GM23338 (cell line): ENCODE measurements at regions not wholly inside any gene's neighbourhood (a gene's known extent, or its start where the extent isn't known, plus 50 kb on each side); places are given as distances from the start of the nearest gene placed in this dataset.

Experiments
- ATAC-seq: fragments of 200-7000 bp; cut with Tn5 transposase; 3 replicates; pipeline ENCODE4 v1.9.1; 2020
- DNase-seq: peaks from one replicate; pipeline ENCODE4 v3.0.0-alpha.2; 2015; ENCODE audit warnings: low spot score
- H2AFZ ChIP-seq: fragments of 200-600 bp; sonication (generic); 2 replicates; pipeline ENCODE4 v1.8.0; 2016; ENCODE audit warnings: antibody characterized with exemption, mild to moderate bottlenecking, moderate library complexity
- H3F3A ChIP-seq: fragments of 200-600 bp; sonication (generic); replicated peaks from 2 replicates; pipeline ENCODE4 v1.8.0; 2017; ENCODE audit warnings: antibody characterized with exemption, mixed run types, low read depth
- H3K27ac ChIP-seq: fragments of 200-600 bp; sonication (generic); 2 replicates; pipeline ENCODE4 v1.6.1; 2016; ENCODE audit warnings: low read depth
- H3K27me3 ChIP-seq: fragments of 200-600 bp; sonication (generic); 2 replicates; pipeline ENCODE4 v1.8.0; 2016; ENCODE audit warnings: mild to moderate bottlenecking, mixed run types, moderate library complexity; ENCODE audit not compliant: insufficient read depth
- H3K36me3 ChIP-seq: fragments of 200-600 bp; sonication (generic); 2 replicates; pipeline ENCODE4 v1.8.0; 2016; ENCODE audit warnings: mild to moderate bottlenecking; ENCODE audit not compliant: insufficient read depth
- H3K4me1 ChIP-seq: fragments of 200-600 bp; sonication (generic); 2 replicates; pipeline ENCODE4 v1.8.0; 2016; ENCODE audit warnings: mild to moderate bottlenecking, moderate library complexity; ENCODE audit not compliant: insufficient read depth
- H3K4me2 ChIP-seq: fragments of 200-600 bp; sonication (generic); 2 replicates; pipeline ENCODE4 v1.7.1; 2017; ENCODE audit warnings: mixed run types
- H3K4me3 ChIP-seq: fragments of 200-600 bp; sonication (generic); 2 replicates; pipeline ENCODE4 v1.6.1; 2016; ENCODE audit warnings: mixed run types
- H3K79me2 ChIP-seq: fragments of 200-600 bp; sonication (generic); replicated peaks from 2 replicates; pipeline ENCODE4 v1.8.0; 2017; ENCODE audit warnings: mild to moderate bottlenecking; ENCODE audit not compliant: insufficient read depth
- H3K9me2 ChIP-seq: fragments of 200-600 bp; sonication (generic); 2 replicates; pipeline ENCODE4 v1.8.0; 2017; ENCODE audit not compliant: insufficient read depth
- H4K20me1 ChIP-seq: fragments of 200-600 bp; sonication (generic); replicated peaks from 2 replicates; pipeline ENCODE4 v1.8.0; 2017; ENCODE audit warnings: mild to moderate bottlenecking; ENCODE audit not compliant: insufficient read depth
- H3K27ac Mint-ChIP-seq: 2 replicates; pipeline ENCODE4 v1.8.0; 2020; ENCODE audit warnings: inconsistent platforms, mild to moderate bottlenecking, moderate library complexity, mixed read lengths
- H3K27me3 Mint-ChIP-seq: 3 replicates; pipeline ENCODE4 v1.8.0; 2022; ENCODE audit warnings: low read depth, mild to moderate bottlenecking, moderate library complexity, mixed read lengths, inconsistent platforms; ENCODE audit not compliant: insufficient read depth, poor library complexity
- H3K36me3 Mint-ChIP-seq: 3 replicates; pipeline ENCODE4 v1.8.0; 2021; ENCODE audit warnings: low read depth, mild to moderate bottlenecking, inconsistent platforms, moderate library complexity, mixed read lengths
- H3K4me1 Mint-ChIP-seq: 3 replicates; pipeline ENCODE4 v1.8.0; 2020; ENCODE audit warnings: mild to moderate bottlenecking, inconsistent platforms, mixed read lengths
- H3K4me3 Mint-ChIP-seq: 3 replicates; pipeline ENCODE4 v1.8.0; 2021; ENCODE audit warnings: moderate library complexity, mild to moderate bottlenecking, inconsistent platforms, mixed read lengths
- H3K9me3 Mint-ChIP-seq: 3 replicates; pipeline ENCODE4 v1.8.0; 2020; ENCODE audit warnings: moderate library complexity, mild to moderate bottlenecking, inconsistent platforms, mixed read lengths
- CREB1 ChIP-seq: fragments of 250-450 bp; sonication (Bioruptor Pico); IDR thresholded peaks from 2 replicates; pipeline ENCODE4 v1.5.0; 2020; ENCODE audit warnings: low read depth, mild to moderate bottlenecking, moderate library complexity
- EZH2 ChIP-seq: fragments of 200-600 bp; sonication (generic); IDR thresholded peaks from one replicate; pipeline ENCODE4 v1.8.0; 2017; ENCODE audit warnings: antibody characterized with exemption, mild to moderate bottlenecking, low read depth; ENCODE audit not compliant: unreplicated experiment
- EZH2phosphoT487 ChIP-seq: fragments of 200-600 bp; sonication (generic); IDR thresholded peaks from one replicate; pipeline ENCODE4 v1.8.1; 2018; ENCODE audit warnings: antibody characterized with exemption; ENCODE audit not compliant: unreplicated experiment
- NANOG ChIP-seq: IDR thresholded peaks from 2 replicates; pipeline ENCODE4 v1.6.1; 2016; ENCODE audit warnings: antibody characterized with exemption, borderline replicate concordance
- POLR2AphosphoS5 ChIP-seq: IDR thresholded peaks from 2 replicates; pipeline ENCODE4 v1.6.1; 2016; ENCODE audit warnings: antibody characterized with exemption, low read depth
- STAT1 ChIP-seq: IDR thresholded peaks from one replicate; pipeline ENCODE4 v1.6.1; 2016; ENCODE audit warnings: antibody characterized with exemption; ENCODE audit not compliant: unreplicated experiment
- ZNF114 ChIP-seq: fragments of 250-450 bp; sonication (Bioruptor Pico); IDR thresholded peaks from 2 replicates; pipeline ENCODE4 v1.5.0; 2020; ENCODE audit warnings: mild to moderate bottlenecking, moderate library complexity
- ZNF331 ChIP-seq: fragments of 250-450 bp; sonication (Bioruptor Pico); IDR thresholded peaks from 2 replicates; pipeline ENCODE4 v1.5.0; 2020; ENCODE audit warnings: low read depth, mild to moderate bottlenecking, moderate library complexity
- TF ChIP-seq, protein P1 (sequence below): IDR thresholded peaks from 2 replicates; pipeline ENCODE4 v1.6.1; 2016; ENCODE audit warnings: antibody characterized with exemption
- TF ChIP-seq, protein P2 (sequence below), 2 experiments: fragments of 200-600 bp in 1 of 2; sonication (generic) in 1 of 2; conservative IDR thresholded peaks; 2 replicates each; pipeline versions ENCODE4 v1.5.1 to v1.6.1; 2016 to 2017; ENCODE audit warnings: antibody characterized with exemption in 2 of 2, low read depth in 2 of 2, mild to moderate bottlenecking in 2 of 2, moderate library complexity in 1 of 2
- TF ChIP-seq, protein P3 (sequence below): fragments of 250-450 bp; sonication (Bioruptor Pico); IDR thresholded peaks from 2 replicates; pipeline ENCODE4 v1.5.0; 2020; ENCODE audit warnings: mild to moderate bottlenecking, moderate library complexity

DNA sequence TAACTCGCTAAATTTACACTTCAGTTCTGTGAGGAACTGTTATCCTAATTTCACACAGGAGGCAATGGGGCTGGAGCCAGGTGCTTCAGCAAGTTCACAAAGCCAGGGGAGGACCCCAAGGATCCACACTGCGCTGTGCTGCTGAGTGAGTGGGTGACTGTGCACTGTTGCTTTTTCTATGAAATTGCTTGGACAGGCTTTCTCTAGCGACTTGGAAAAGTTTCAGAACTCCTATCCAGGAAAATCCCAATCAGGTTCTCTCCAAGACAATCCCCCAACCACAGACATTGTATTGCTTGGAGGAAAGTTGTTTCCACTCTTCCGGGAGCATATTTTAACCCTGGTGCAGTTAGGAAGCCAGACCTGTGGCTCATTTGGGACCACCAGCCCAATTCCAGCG lies 175.9 kb upstream of the CST7 start:
- H3K4me3 Mint-ChIP-seq, result no peak overlapping the region
- H2AFZ ChIP-seq, result no peak overlapping the region
- H3K27me3 Mint-ChIP-seq, result peaks cover 2% of the 10 kb centered on the region
- no peak for TF ChIP-seq CREB1 (CRISPR knock-in tag)
- TF ChIP-seq, protein P1, sequence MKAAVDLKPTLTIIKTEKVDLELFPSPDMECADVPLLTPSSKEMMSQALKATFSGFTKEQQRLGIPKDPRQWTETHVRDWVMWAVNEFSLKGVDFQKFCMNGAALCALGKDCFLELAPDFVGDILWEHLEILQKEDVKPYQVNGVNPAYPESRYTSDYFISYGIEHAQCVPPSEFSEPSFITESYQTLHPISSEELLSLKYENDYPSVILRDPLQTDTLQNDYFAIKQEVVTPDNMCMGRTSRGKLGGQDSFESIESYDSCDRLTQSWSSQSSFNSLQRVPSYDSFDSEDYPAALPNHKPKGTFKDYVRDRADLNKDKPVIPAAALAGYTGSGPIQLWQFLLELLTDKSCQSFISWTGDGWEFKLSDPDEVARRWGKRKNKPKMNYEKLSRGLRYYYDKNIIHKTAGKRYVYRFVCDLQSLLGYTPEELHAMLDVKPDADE, result no peak
- no peak for TF ChIP-seq EZH2
- no peak for TF ChIP-seq STAT1
- no peak for TF ChIP-seq ZNF331 (CRISPR knock-in tag)
- TF ChIP-seq ZNF114, result no peak
- no peak for TF ChIP-seq EZH2phosphoT487
- no peaks in the 10 kb centered on the region for H3K9me2 ChIP-seq
- no peak overlapping the region for H3K27ac Mint-ChIP-seq
- peaks cover 14% of the 10 kb centered on the region for H3K9me3 Mint-ChIP-seq
- no peaks in the 10 kb centered on the region for H3K27me3 ChIP-seq
- no peaks in the 10 kb centered on the region for H4K20me1 ChIP-seq
- H3K4me3 ChIP-seq, result no peak overlapping the region
- H3K4me2 ChIP-seq, result no peak overlapping the region
- DNase-seq (no peak), ATAC-seq (no peak)
- H3K27ac ChIP-seq, result no peak overlapping the region
- no peaks in the 10 kb centered on the region for H3K79me2 ChIP-seq
- peaks cover 5% of the 10 kb centered on the region; the same call in 1 of the 3 replicates for H3K36me3 Mint-ChIP-seq
- no peaks in the 10 kb centered on the region for H3K4me1 ChIP-seq
- H3K4me1 Mint-ChIP-seq, result peaks cover 8% of the 10 kb centered on the region
- no peaks in the 10 kb centered on the region for H3K36me3 ChIP-seq
- H3F3A ChIP-seq, result no peaks in the 10 kb centered on the region

DNA sequence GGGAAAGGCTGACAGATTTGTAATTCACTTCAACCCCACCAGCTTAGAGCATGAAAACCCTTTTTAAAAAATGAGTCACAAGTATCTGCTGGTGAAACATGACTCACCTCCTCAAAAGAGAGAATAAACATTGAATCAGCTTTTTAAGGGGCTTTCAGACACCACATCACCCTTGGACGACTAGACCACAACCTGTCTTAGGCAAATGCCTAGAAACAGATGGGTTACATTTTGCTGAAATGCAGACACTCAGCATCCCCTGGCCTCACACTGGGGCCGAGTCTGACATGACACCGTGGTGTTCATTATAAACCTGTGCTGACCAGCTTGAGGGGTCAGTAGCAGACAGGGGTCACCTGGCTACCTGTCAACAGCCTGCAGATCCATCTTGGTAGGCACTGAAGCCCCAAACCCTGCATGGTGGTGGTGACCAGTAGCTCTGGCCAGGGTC lies 175.3 kb upstream of the CST7 start:
- H3K4me2 ChIP-seq, result no peak overlapping the region
- Mint-ChIP-seq H3K27ac (no peak overlapping the region), H3K9me3 (peaks cover 14% of the 10 kb centered on the region), H3K36me3 (peaks cover 5% of the 10 kb centered on the region; the same call in 1 of the 3 replicates), H3K4me3 (no peak overlapping the region), H3K27me3 (peaks cover 2% of the 10 kb centered on the region), H3K4me1 (peaks cover 3% of the 10 kb centered on the region; the same call in 2 of the 3 replicates)
- no peaks in the 10 kb centered on the region for H3K9me2 ChIP-seq
- H3K4me3 ChIP-seq, result no peak overlapping the region
- H3K27me3 ChIP-seq, result no peaks in the 10 kb centered on the region
- H2AFZ ChIP-seq, result no peak overlapping the region
- no peaks in the 10 kb centered on the region for H3F3A ChIP-seq
- ATAC-seq, result no peak
- no peak overlapping the region for H3K27ac ChIP-seq
- no peaks in the 10 kb centered on the region for H3K36me3 ChIP-seq
- no peaks in the 10 kb centered on the region for H4K20me1 ChIP-seq
- H3K79me2 ChIP-seq, result no peaks in the 10 kb centered on the region
- no peaks in the 10 kb centered on the region for H3K4me1 ChIP-seq
- no peak for DNase-seq
- no peak for TF ChIP-seq EZH2
- TF ChIP-seq, protein P1, result no peak
- no peak for TF ChIP-seq EZH2phosphoT487
- TF ChIP-seq ZNF114, result no peak
- TF ChIP-seq, protein P2, sequence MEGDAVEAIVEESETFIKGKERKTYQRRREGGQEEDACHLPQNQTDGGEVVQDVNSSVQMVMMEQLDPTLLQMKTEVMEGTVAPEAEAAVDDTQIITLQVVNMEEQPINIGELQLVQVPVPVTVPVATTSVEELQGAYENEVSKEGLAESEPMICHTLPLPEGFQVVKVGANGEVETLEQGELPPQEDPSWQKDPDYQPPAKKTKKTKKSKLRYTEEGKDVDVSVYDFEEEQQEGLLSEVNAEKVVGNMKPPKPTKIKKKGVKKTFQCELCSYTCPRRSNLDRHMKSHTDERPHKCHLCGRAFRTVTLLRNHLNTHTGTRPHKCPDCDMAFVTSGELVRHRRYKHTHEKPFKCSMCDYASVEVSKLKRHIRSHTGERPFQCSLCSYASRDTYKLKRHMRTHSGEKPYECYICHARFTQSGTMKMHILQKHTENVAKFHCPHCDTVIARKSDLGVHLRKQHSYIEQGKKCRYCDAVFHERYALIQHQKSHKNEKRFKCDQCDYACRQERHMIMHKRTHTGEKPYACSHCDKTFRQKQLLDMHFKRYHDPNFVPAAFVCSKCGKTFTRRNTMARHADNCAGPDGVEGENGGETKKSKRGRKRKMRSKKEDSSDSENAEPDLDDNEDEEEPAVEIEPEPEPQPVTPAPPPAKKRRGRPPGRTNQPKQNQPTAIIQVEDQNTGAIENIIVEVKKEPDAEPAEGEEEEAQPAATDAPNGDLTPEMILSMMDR (conservative IDR thresholded peaks at IDR 0.05; ENCODE audit: low read depth in 2 of 2), result no peak
- TF ChIP-seq, protein P3, sequence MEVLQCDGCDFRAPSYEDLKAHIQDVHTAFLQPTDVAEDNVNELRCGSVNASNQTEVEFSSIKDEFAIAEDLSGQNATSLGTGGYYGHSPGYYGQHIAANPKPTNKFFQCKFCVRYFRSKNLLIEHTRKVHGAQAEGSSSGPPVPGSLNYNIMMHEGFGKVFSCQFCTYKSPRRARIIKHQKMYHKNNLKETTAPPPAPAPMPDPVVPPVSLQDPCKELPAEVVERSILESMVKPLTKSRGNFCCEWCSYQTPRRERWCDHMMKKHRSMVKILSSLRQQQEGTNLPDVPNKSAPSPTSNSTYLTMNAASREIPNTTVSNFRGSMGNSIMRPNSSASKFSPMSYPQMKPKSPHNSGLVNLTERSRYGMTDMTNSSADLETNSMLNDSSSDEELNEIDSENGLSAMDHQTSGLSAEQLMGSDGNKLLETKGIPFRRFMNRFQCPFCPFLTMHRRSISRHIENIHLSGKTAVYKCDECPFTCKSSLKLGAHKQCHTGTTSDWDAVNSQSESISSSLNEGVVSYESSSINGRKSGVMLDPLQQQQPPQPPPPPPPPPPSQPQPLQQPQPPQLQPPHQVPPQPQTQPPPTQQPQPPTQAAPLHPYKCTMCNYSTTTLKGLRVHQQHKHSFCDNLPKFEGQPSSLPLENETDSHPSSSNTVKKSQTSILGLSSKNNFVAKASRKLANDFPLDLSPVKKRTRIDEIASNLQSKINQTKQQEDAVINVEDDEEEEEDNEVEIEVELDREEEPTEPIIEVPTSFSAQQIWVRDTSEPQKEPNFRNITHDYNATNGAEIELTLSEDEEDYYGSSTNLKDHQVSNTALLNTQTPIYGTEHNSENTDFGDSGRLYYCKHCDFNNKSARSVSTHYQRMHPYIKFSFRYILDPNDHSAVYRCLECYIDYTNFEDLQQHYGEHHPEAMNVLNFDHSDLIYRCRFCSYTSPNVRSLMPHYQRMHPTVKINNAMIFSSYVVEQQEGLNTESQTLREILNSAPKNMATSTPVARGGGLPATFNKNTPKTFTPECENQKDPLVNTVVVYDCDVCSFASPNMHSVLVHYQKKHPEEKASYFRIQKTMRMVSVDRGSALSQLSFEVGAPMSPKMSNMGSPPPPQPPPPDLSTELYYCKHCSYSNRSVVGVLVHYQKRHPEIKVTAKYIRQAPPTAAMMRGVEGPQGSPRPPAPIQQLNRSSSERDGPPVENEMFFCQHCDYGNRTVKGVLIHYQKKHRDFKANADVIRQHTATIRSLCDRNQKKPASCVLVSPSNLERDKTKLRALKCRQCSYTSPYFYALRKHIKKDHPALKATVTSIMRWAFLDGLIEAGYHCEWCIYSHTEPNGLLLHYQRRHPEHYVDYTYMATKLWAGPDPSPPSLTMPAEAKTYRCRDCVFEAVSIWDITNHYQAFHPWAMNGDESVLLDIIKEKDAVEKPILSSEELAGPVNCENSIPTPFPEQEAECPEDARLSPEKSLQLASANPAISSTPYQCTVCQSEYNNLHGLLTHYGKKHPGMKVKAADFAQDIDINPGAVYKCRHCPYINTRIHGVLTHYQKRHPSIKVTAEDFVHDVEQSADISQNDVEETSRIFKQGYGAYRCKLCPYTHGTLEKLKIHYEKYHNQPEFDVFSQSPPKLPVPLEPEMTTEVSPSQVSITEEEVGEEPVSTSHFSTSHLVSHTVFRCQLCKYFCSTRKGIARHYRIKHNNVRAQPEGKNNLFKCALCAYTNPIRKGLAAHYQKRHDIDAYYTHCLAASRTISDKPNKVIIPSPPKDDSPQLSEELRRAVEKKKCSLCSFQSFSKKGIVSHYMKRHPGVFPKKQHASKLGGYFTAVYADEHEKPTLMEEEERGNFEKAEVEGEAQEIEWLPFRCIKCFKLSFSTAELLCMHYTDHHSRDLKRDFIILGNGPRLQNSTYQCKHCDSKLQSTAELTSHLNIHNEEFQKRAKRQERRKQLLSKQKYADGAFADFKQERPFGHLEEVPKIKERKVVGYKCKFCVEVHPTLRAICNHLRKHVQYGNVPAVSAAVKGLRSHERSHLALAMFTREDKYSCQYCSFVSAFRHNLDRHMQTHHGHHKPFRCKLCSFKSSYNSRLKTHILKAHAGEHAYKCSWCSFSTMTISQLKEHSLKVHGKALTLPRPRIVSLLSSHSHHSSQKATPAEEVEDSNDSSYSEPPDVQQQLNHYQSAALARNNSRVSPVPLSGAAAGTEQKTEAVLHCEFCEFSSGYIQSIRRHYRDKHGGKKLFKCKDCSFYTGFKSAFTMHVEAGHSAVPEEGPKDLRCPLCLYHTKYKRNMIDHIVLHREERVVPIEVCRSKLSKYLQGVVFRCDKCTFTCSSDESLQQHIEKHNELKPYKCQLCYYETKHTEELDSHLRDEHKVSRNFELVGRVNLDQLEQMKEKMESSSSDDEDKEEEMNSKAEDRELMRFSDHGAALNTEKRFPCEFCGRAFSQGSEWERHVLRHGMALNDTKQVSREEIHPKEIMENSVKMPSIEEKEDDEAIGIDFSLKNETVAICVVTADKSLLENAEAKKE (CRISPR knock-in tag), result no peak
- no peak for TF ChIP-seq STAT1
- TF ChIP-seq POLR2AphosphoS5, result no peak
- no peak for TF ChIP-seq NANOG
- no peak for TF ChIP-seq ZNF331 (CRISPR knock-in tag)
- TF ChIP-seq CREB1 (CRISPR knock-in tag), result no peak
